ENCODE measurements at regions not wholly inside any gene's neighbourhood (a gene's known extent, or its start where the extent isn't known, plus 50 kb on each side); places are given as distances from the start of the nearest gene placed in this dataset.

- Histone ChIP-seq H3K9me3 (ENCODE audit: control insufficient read depth, low read length) (no peaks in the 10 kb centered on the region), H3K36me3 (ENCODE audit: control insufficient read depth, insufficient read depth, low read length) (no peaks in the 10 kb centered on the region), H3K27ac (ENCODE audit: low read depth, low read length, severe bottlenecking) (no peak overlapping the region), H3K4me3 (ENCODE audit: extremely low read depth, insufficient read depth, low read length, poor library complexity, severe bottlenecking) (no peak overlapping the region), H3K4me1 (ENCODE audit: control insufficient read depth, insufficient read depth, low read length, poor library complexity, severe bottlenecking) (no peaks in the 10 kb centered on the region)
- no CpG with 5 or more reads among the region's 1 CpG for WGBS, 2 experiments (ENCODE audit: insufficient coverage in 2 of 2)
Observed at GRCh38 chrX:97850911-97851310, 967.2 kb downstream of the RPA4 start.

GRCh38 chrX:97854086-97854485 is 970.4 kb downstream of the RPA4 start:
- no peaks in the 10 kb centered on the region for H3K4me1 ChIP-seq (ENCODE audit: control insufficient read depth, insufficient read depth, low read length, poor library complexity, severe bottlenecking)
- 92 to 100% methylated on average over 2 of the region's 2 CpGs for WGBS, 2 experiments (ENCODE audit: insufficient coverage in 2 of 2)
- no peaks in the 10 kb centered on the region for H3K9me3 ChIP-seq (ENCODE audit: control insufficient read depth, low read length)
- H3K4me3 ChIP-seq (ENCODE audit: extremely low read depth, insufficient read depth, low read length, poor library complexity, severe bottlenecking): no peak overlapping the region
- H3K27ac ChIP-seq (ENCODE audit: low read depth, low read length, severe bottlenecking): no peak overlapping the region
- no peaks in the 10 kb centered on the region for H3K36me3 ChIP-seq (ENCODE audit: control insufficient read depth, insufficient read depth, low read length)

- no CpG with 5 or more reads among the region's 1 CpG for WGBS, 2 experiments (ENCODE audit: insufficient coverage in 2 of 2)
Observed at GRCh38 chrX:97858592-97858991, 974.9 kb downstream of the RPA4 start.

GRCh38 chrX:97860226-97860625 is 976.5 kb downstream of the RPA4 start:
- Histone ChIP-seq H3K4me1 (ENCODE audit: control insufficient read depth, insufficient read depth, low read length, poor library complexity, severe bottlenecking) (no peaks in the 10 kb centered on the region), H3K9me3 (ENCODE audit: control insufficient read depth, low read length) (no peaks in the 10 kb centered on the region), H3K4me3 (ENCODE audit: extremely low read depth, insufficient read depth, low read length, poor library complexity, severe bottlenecking) (no peak overlapping the region), H3K36me3 (ENCODE audit: control insufficient read depth, insufficient read depth, low read length) (no peaks in the 10 kb centered on the region), H3K27ac (ENCODE audit: low read depth, low read length, severe bottlenecking) (no peak overlapping the region)
- no CpG with 5 or more reads among the region's 1 CpG for WGBS, 2 experiments (ENCODE audit: insufficient coverage in 2 of 2)

More at GRCh38 chrX:97858592-97858991, 974.9 kb downstream of the RPA4 start:
- H3K4me3 ChIP-seq (ENCODE audit: extremely low read depth, insufficient read depth, low read length, poor library complexity, severe bottlenecking): no peak overlapping the region
- H3K36me3 ChIP-seq (ENCODE audit: control insufficient read depth, insufficient read depth, low read length): no peaks in the 10 kb centered on the region
- no peak overlapping the region for H3K27ac ChIP-seq (ENCODE audit: low read depth, low read length, severe bottlenecking)
- no peaks in the 10 kb centered on the region for H3K4me1 ChIP-seq (ENCODE audit: control insufficient read depth, insufficient read depth, low read length, poor library complexity, severe bottlenecking)
- H3K9me3 ChIP-seq (ENCODE audit: control insufficient read depth, low read length): no peaks in the 10 kb centered on the region

GRCh38 chrX:97863261-97863660 is 979.6 kb downstream of the RPA4 start:
- Histone ChIP-seq H3K9me3 (ENCODE audit: control insufficient read depth, low read length) (no peaks in the 10 kb centered on the region), H3K27ac (ENCODE audit: low read depth, low read length, severe bottlenecking) (no peak overlapping the region), H3K4me1 (ENCODE audit: control insufficient read depth, insufficient read depth, low read length, poor library complexity, severe bottlenecking) (no peaks in the 10 kb centered on the region), H3K4me3 (ENCODE audit: extremely low read depth, insufficient read depth, low read length, poor library complexity, severe bottlenecking) (no peak overlapping the region), H3K36me3 (ENCODE audit: control insufficient read depth, insufficient read depth, low read length) (no peaks in the 10 kb centered on the region)
- WGBS, 2 experiments (ENCODE audit: insufficient coverage in 2 of 2): 66 to 71% methylated on average over 1 to 2 of the region's 3 CpGs

- Histone ChIP-seq H3K27ac (ENCODE audit: low read depth, low read length, severe bottlenecking) (no peak overlapping the region), H3K4me1 (ENCODE audit: control insufficient read depth, insufficient read depth, low read length, poor library complexity, severe bottlenecking) (no peaks in the 10 kb centered on the region), H3K4me3 (ENCODE audit: extremely low read depth, insufficient read depth, low read length, poor library complexity, severe bottlenecking) (no peak overlapping the region), H3K9me3 (ENCODE audit: control insufficient read depth, low read length) (no peaks in the 10 kb centered on the region), H3K36me3 (ENCODE audit: control insufficient read depth, insufficient read depth, low read length) (no peaks in the 10 kb centered on the region)
- 100% methylated on average over 1 of the region's 2 CpGs; no CpG with 5 or more reads in 1 of the 2 experiments for WGBS, 2 experiments (ENCODE audit: insufficient coverage in 2 of 2)
Observed at GRCh38 chrX:97867266-97867665, 983.6 kb downstream of the RPA4 start.

- Histone ChIP-seq H3K36me3 (ENCODE audit: control insufficient read depth, insufficient read depth, low read length) (no peaks in the 10 kb centered on the region), H3K27ac (ENCODE audit: low read depth, low read length, severe bottlenecking) (no peak overlapping the region), H3K9me3 (ENCODE audit: control insufficient read depth, low read length) (no peaks in the 10 kb centered on the region), H3K4me3 (ENCODE audit: extremely low read depth, insufficient read depth, low read length, poor library complexity, severe bottlenecking) (no peak overlapping the region), H3K4me1 (ENCODE audit: control insufficient read depth, insufficient read depth, low read length, poor library complexity, severe bottlenecking) (no peaks in the 10 kb centered on the region)
- WGBS, 2 experiments (ENCODE audit: insufficient coverage in 2 of 2): no CpG with 5 or more reads among the region's 2 CpGs
Observed at GRCh38 chrX:97876697-97877407, 993.1 kb downstream of the RPA4 start.

GRCh38 chrX:97882306-97882705 is 998.6 kb downstream of the RPA4 start:
- 86% methylated on average over 3 of the region's 3 CpGs; no CpG with 5 or more reads in 1 of the 2 experiments for WGBS, 2 experiments (ENCODE audit: insufficient coverage in 2 of 2)
- Histone ChIP-seq H3K36me3 (ENCODE audit: control insufficient read depth, insufficient read depth, low read length) (no peaks in the 10 kb centered on the region), H3K9me3 (ENCODE audit: control insufficient read depth, low read length) (no peaks in the 10 kb centered on the region), H3K27ac (ENCODE audit: low read depth, low read length, severe bottlenecking) (no peak overlapping the region), H3K4me3 (ENCODE audit: extremely low read depth, insufficient read depth, low read length, poor library complexity, severe bottlenecking) (no peak overlapping the region), H3K4me1 (ENCODE audit: control insufficient read depth, insufficient read depth, low read length, poor library complexity, severe bottlenecking) (no peaks in the 10 kb centered on the region)

GRCh38 chrX:97895751-97896150 is 1012.0 kb downstream of the RPA4 start:
- H3K9me3 ChIP-seq (ENCODE audit: control insufficient read depth, low read length): no peaks in the 10 kb centered on the region
- H3K36me3 ChIP-seq (ENCODE audit: control insufficient read depth, insufficient read depth, low read length): no peaks in the 10 kb centered on the region
- WGBS, 2 experiments (ENCODE audit: insufficient coverage in 2 of 2): no CpG with 5 or more reads among the region's 1 CpG
- no peak overlapping the region for H3K4me3 ChIP-seq (ENCODE audit: extremely low read depth, insufficient read depth, low read length, poor library complexity, severe bottlenecking)
- H3K4me1 ChIP-seq (ENCODE audit: control insufficient read depth, insufficient read depth, low read length, poor library complexity, severe bottlenecking): peaks cover 3% of the 10 kb centered on the region
- H3K27ac ChIP-seq (ENCODE audit: low read depth, low read length, severe bottlenecking): no peak overlapping the region

GRCh38 chrX:97897998-97898397 is 1014.3 kb downstream of the RPA4 start:
- H3K9me3 ChIP-seq (ENCODE audit: control insufficient read depth, low read length): no peaks in the 10 kb centered on the region
- no peak overlapping the region for H3K4me3 ChIP-seq (ENCODE audit: extremely low read depth, insufficient read depth, low read length, poor library complexity, severe bottlenecking)
- H3K36me3 ChIP-seq (ENCODE audit: control insufficient read depth, insufficient read depth, low read length): no peaks in the 10 kb centered on the region
- H3K27ac ChIP-seq (ENCODE audit: low read depth, low read length, severe bottlenecking): no peak overlapping the region
- no CpG with 5 or more reads among the region's 1 CpG for WGBS, 2 experiments (ENCODE audit: insufficient coverage in 2 of 2)
- H3K4me1 ChIP-seq (ENCODE audit: control insufficient read depth, insufficient read depth, low read length, poor library complexity, severe bottlenecking): peaks cover 3% of the 10 kb centered on the region

GRCh38 chrX:97898798-97899197 is 1015.1 kb downstream of the RPA4 start:
- Histone ChIP-seq H3K9me3 (ENCODE audit: control insufficient read depth, low read length) (no peaks in the 10 kb centered on the region), H3K4me1 (ENCODE audit: control insufficient read depth, insufficient read depth, low read length, poor library complexity, severe bottlenecking) (peaks cover 3% of the 10 kb centered on the region), H3K36me3 (ENCODE audit: control insufficient read depth, insufficient read depth, low read length) (no peaks in the 10 kb centered on the region), H3K27ac (ENCODE audit: low read depth, low read length, severe bottlenecking) (no peak overlapping the region), H3K4me3 (ENCODE audit: extremely low read depth, insufficient read depth, low read length, poor library complexity, severe bottlenecking) (no peak overlapping the region)
- 100% methylated on average over 1 of the region's 2 CpGs; no CpG with 5 or more reads in 1 of the 2 experiments for WGBS, 2 experiments (ENCODE audit: insufficient coverage in 2 of 2)

Measured in mesodermal cell (in vitro differentiated cells).